Panc1 (cell line): ENCODE measurements at regions not wholly inside any gene's neighbourhood (a gene's known extent, or its start where the extent isn't known, plus 50 kb on each side); places are given as distances from the start of the nearest gene placed in this dataset.

ENCODE experiments used
- ATAC-seq: fragments of 200-7000 bp; cut with Tn5 transposase; 2 replicates; pipeline ENCODE4 v1.9.1; 2020; ENCODE audit warnings: mild to moderate bottlenecking, moderate library complexity
- BruUV-seq: library from RNA; stranded (reverse); fragments of 400-500 nt; replicated peaks from 2 replicates; lab custom pipeline; 2021; lab: Mats Ljungman, UMichigan
- CTCF ChIA-PET: fragments of 300-600 bp; sonication (Branson Sonifier 250); formaldehyde crosslinking; loops from one replicate; lab custom pipeline; 2022; ENCODE audit warnings: antibody characterized with exemption; lab: Charles Lee
- POLR2A ChIA-PET: fragments of 300-600 bp; sonication (Branson Sonifier 250); formaldehyde crosslinking; loops from one replicate; lab custom pipeline; 2022; ENCODE audit warnings: antibody characterized with exemption; lab: Charles Lee
- DNase-seq: peaks from one replicate; pipeline ENCODE4 v3.0.0-alpha.2; 2010; ENCODE audit warnings: low read depth, low spot score
- H3K27ac ChIP-seq: 2 replicates; pipeline ENCODE4 v1.5.1; 2011; ENCODE audit warnings: mild to moderate bottlenecking, low read length, inconsistent platforms
- H3K27me3 ChIP-seq: fragments of 200-500 bp; sonication (Bioruptor generic); 2 replicates; pipeline ENCODE4 v1.6.0; 2014; ENCODE audit warnings: low read length, inconsistent platforms; ENCODE audit not compliant: control insufficient read depth, insufficient read depth
- H3K36me3 ChIP-seq: fragments of 200-500 bp; sonication (Bioruptor generic); 2 replicates; pipeline ENCODE4 v1.5.1; 2014; ENCODE audit warnings: inconsistent platforms, mild to moderate bottlenecking, low read length, moderate library complexity; ENCODE audit not compliant: control insufficient read depth, insufficient read depth
- H3K4me1 ChIP-seq: 2 replicates; pipeline ENCODE4 v1.5.1; 2011; ENCODE audit warnings: inconsistent platforms, mild to moderate bottlenecking, low read length, moderate library complexity; ENCODE audit not compliant: control insufficient read depth, insufficient read depth
- H3K4me3 ChIP-seq, 2 experiments: 2 replicates each; pipeline ENCODE4 v1.5.1; 2011 to 2012; ENCODE audit warnings: low read depth in 2 of 2, low read length in 2 of 2, mild to moderate bottlenecking in 2 of 2, inconsistent platforms in 1 of 2, moderate library complexity in 1 of 2
- H3K9me3 ChIP-seq: fragments of 200-500 bp; sonication (Bioruptor generic); 2 replicates; pipeline ENCODE4 v1.5.1; 2014; ENCODE audit warnings: low read depth, mild to moderate bottlenecking, inconsistent platforms, low read length, moderate library complexity; ENCODE audit not compliant: control insufficient read depth, insufficient read depth
- CTCF ChIP-seq: fragments of 450-650 bp; IDR thresholded peaks from 2 replicates; pipeline ENCODE4 v1.5.1; 2017; ENCODE audit warnings: mild to moderate bottlenecking
- POLR2AphosphoS5 ChIP-seq: IDR thresholded peaks from 2 replicates; pipeline ENCODE4 v1.6.1; 2012; ENCODE audit warnings: mild to moderate bottlenecking, low read depth, low read length, moderate library complexity
- REST ChIP-seq, 2 experiments: IDR thresholded peaks; 2 replicates each; pipeline ENCODE4 v1.6.1; 2011 to 2012; ENCODE audit warnings: low read depth in 2 of 2, control low read depth in 1 of 2, low read length in 1 of 2, mild to moderate bottlenecking in 1 of 2, moderate library complexity in 1 of 2; ENCODE audit not compliant: insufficient read depth in 1 of 2
- SIN3A ChIP-seq: IDR thresholded peaks from 2 replicates; pipeline ENCODE4 v1.6.1; 2012; ENCODE audit warnings: low read depth, mild to moderate bottlenecking, low read length, moderate library complexity, borderline replicate concordance; ENCODE audit not compliant: insufficient read depth
- TCF7L2 ChIP-seq: IDR thresholded peaks from 2 replicates; pipeline ENCODE4 v1.6.1; 2011; ENCODE audit warnings: mild to moderate bottlenecking, low read depth, low read length, inconsistent platforms
- in situ Hi-C: cut with HindIII; loops from 2 replicates; pipeline ENCODE4 v1.10.0; 2016; ENCODE audit warnings: low sequenced_read_pairs, low pct_unique_long_range_greater_than_20kb
- intact Hi-C: fragments of 100-400 bp; cut with micrococcal nuclease; formaldehyde crosslinking; loops from one replicate; pipeline ENCODE4 v1.10.0; 2022; ENCODE audit not compliant: unreplicated experiment

- DNase-seq = no peak
- Histone ChIP-seq H3K27ac (no peak overlapping the region), H3K27me3 (no peaks in the 10 kb centered on the region), H3K9me3 (no peaks in the 10 kb centered on the region), H3K4me3 (no peak overlapping the region), H3K36me3 (no peaks in the 10 kb centered on the region), H3K4me1 (no peaks in the 10 kb centered on the region)
- no peak for ATAC-seq
- ChIA-PET CTCF (no interaction called here), POLR2A (no interaction called here)
- BruUV-seq = no TSS peak
- TF ChIP-seq SIN3A = no peak
- TF ChIP-seq CTCF = peak; percentile 67
- no peak for TF ChIP-seq TCF7L2
- no peak for TF ChIP-seq REST (IDR thresholded peaks at IDR 0.05; ENCODE audit: insufficient read depth in 1 of 2, low read depth in 2 of 2, low read length in 1 of 2)
- TF ChIP-seq POLR2AphosphoS5 = no peak
- in situ Hi-C loops = no loop called here
- intact Hi-C loops = loop anchor here (1.0 kb wide), 1 partner anchor 56 kb away; no protein-coding TSS in a partner anchor
Measured at GRCh38 chr2:16553226-16553625, 112.4 kb downstream of the CYRIA start.

GRCh38 chr2:16552202-16552601, 113.4 kb downstream of the CYRIA start:
- H3K4me1 ChIP-seq = no peaks in the 10 kb centered on the region
- no peak for ATAC-seq
- H3K4me3 ChIP-seq = no peak overlapping the region
- TF ChIP-seq POLR2AphosphoS5 (no peak), REST (IDR thresholded peaks at IDR 0.05; ENCODE audit: insufficient read depth in 1 of 2, low read depth in 2 of 2, low read length in 1 of 2) (no peak), TCF7L2 (no peak), SIN3A (no peak), CTCF (no peak)
- in situ Hi-C loops (no loop called here), intact Hi-C loops (no loop called here)
- no peaks in the 10 kb centered on the region for H3K9me3 ChIP-seq
- ChIA-PET POLR2A (no interaction called here), CTCF (no interaction called here)
- H3K27me3 ChIP-seq = no peaks in the 10 kb centered on the region
- H3K36me3 ChIP-seq = no peaks in the 10 kb centered on the region
- DNase-seq = no peak
- no TSS peak for BruUV-seq
- no peak overlapping the region for H3K27ac ChIP-seq
